ENCODE measurements at regions not wholly inside any gene's neighbourhood (a gene's known extent, or its start where the extent isn't known, plus 50 kb on each side); places are given as distances from the start of the nearest gene placed in this dataset.
A peak's percentile ranks its signal among the peaks of the same experiment; 100 is the strongest.

DNA sequence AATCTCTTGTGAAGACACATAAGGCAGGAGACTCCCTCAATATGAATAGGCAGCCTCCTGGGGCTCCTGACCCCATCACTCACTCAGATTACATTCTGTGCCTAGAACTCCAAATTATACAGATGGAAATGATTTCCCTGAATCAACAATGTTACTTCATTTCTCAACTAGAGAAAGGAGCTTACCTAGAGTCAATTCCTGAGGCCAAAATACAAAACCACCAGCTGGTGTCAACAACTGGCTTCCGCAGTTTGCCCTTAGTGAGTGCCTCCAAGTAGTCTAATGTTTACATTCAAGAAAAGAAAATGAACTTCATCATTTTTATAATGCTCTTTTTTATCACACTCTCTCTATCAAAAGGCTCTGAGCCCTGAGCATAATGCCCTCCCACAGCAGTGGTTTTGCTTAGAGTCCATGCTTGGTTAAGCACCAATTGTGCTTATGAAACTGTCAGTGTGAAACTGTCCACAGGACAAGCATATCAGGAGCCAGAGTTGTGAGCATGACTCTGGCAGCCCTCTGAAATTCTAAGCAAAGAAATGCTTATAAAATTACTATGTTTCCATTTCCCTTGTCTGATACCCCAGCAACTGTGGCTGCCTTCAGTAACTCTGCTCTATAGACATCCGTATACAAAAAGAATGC lies 305.7 kb upstream of the PKDCC start:
- no peak for DNase-seq

DNA sequence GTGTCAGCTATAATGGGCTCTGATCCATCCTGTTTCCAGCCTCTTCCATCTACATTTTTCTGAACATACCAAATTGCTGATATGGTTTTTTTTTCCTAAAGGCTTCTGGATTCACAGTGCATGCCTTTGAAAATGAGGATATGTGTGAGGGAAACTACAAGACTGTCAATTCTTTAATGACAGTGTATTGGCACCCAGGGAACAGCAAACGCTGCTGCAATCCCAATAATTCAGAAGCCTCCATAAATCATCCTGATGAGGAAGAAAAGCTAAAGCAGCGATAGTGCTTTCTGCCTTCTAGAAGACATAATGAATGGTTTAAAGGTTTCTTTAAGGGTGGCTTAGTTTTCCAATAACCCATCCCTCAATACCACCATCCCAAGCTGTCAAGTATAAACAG lies 304.5 kb upstream of the PKDCC start:
- no peak for DNase-seq

DNA sequence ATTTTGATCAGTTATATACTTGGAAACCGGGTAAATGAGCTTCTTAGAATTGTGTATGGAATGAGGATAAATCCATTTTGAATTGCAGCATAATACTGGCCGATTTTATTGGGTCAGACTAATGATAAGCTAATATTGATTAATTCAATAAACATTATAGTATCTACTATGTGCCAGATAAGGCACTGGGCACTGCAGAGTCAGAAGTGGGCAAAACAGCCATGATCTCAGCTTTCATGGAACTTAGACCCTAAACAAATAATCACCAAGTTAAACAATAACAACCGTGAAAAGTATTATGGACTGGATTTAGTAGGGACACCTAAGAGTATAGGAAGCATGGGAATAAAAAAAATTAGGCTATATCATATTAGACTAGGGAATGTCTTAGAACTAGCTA lies 297.0 kb upstream of the PKDCC start:
- no peak for DNase-seq

DNA sequence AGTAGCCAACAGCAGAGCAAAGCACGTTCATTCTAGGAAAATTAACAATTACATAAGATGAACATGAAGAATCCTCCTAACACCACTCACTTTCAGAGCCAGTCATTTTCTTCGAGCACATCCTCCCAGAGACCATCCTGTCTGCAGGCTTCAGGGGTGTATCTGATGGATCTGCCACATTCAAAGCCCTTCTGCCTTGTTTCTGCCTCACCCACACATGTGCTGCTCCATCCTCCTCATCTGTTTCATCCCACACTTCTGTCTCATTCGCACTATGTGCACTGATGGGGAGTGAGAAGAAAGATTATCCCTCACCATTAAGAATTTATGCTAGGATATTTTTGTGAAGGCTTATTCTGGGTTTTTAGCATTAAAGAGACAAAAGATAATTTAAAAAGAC lies 287.9 kb upstream of the PKDCC start:
- DNase-seq = no peak

DNA sequence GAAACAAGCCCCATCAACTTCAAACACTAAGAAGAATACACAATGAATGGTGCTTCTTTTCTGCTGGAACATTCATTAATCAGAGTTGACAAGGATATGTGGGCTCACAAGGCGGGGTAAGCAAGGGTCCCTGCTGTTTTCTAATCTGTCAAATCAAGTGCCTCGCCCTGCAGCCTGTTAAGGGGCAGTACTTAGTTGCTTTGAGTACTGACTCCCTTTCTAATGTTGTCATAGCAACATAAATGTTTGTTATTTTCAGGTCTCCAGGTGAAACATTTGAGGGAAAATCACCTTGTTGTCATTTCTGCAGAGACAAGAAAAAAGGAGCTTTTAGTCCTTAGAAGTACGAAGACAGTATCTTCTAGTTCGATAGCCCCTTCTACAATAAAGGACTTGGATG lies 284.7 kb upstream of the PKDCC start:
- no peak for DNase-seq

DNA sequence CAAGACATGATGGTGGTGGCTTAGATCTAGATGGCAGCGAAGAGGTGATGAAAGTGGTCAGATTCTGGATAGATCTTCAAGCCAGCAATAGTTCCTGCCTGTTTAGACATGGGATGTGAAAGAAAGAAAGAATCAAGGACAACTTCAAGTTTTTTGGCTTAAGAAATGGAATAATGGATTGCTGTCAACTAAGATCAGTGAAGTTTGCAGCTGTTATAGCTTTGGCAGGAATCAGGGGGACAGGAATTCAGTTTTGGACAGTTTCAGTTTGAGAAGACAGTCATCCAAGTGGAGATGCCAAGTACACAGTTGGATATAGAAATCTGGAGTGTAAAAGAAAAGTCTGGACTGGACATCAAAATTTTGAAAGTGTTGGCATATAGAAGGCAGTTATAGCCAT lies 283.7 kb upstream of the PKDCC start:
- no peak for DNase-seq

DNA sequence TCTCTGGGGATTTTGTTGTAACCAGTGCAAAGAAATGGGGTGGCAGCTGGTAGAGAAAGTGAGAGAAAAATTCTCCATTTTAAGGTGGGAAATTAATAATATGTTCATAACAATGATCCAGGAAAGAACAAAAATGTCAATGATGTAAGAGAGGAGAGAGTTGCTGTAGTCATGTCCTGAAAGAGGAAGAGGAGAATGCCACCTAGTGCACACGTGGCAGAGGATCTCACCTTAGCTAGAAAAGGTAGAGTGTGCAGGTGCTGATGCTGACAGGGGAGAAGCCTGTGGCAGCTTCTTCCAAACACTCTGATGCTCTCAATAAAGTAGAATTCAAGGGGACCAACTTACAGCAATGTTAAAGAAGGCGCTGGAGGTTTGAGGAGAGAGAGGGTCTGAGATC lies 282.9 kb upstream of the PKDCC start:
- DNase-seq = no peak

DNA sequence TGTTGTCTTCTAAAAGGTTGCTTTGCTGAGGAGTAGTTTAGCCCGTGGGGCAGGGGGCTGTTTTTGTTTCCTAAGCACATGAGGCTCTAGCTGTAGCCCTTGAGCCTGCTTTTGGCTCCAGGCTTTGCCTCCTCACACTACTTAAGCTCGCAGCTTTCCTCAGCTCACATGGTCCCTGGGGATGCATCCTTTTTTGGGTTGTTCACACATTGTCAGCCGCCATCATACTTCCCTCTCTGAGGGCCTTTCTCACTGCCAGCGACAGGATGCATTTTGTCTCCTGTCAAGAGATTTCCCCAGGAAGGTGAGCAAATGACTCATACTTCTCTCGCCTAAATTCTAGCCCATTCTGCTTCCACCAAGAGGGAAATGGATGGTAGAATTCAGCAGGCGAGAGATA lies 279.5 kb upstream of the PKDCC start:
- DNase-seq = no peak

DNA sequence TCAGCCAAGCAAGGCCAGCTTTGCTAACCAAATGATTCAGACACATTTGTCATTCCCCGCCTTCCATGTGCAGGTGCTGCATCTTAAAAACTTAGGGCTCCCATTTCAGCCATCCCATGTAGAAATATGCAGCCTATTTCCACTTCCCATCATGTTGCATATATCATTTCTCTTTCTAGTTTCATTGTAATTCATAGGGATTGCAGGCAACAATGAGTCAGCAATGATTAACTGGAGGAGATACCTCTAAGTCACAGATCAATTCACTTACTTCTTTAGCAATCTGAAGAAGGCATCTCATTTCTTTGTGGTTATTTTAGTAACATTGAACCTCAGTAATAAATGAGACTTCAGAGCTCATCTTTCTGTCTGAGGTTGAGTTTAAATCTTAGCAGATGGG lies 276.1 kb upstream of the PKDCC start:
- no peak for DNase-seq

DNA sequence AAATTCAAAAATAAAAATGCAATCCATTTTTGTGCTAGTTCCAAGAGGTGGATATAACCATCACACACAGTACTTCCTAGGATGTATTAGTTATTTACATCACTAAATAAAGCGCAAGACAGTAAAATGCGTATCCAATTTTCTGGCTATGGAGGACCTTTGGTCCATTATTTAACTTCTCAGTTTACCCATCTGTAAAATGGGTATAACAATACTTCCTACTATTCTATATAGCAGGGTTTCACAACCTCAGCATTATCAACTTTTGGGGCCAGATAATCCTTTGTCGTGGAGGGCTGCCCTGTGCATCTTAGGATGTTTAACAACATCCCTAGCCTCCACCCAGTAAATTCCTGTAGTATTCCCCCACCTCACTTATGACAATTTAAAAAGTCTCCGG lies 275.1 kb upstream of the PKDCC start:
- no peak for DNase-seq

DNA sequence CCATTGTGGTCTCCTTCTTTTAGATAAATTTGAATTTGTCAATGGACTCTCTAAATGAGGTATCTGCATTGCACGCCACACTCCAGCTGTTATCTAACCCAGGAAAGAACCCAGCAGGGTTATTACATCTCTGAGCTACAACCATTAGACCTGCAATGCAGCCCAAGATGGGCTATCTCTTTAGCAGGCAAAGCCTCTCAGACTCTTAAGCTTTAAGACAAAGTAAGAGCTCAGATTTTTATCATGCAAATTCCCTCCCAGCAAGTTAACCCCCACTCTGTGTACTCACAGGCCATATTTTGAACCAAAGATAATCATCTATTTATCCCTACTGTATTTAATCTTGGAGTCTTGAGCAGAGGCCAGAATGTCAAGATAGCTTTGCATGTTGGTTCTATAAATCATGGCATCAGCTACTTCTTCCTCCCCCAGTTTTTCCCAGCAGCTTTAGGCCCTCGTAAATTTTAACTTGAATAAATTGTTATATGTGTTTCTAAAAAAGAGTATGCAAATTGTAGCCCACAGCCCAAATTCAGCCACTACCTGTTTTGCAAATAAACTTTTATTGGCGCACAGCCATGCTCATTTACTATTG lies 273.7 kb upstream of the PKDCC start:
- no peak for DNase-seq

DNA sequence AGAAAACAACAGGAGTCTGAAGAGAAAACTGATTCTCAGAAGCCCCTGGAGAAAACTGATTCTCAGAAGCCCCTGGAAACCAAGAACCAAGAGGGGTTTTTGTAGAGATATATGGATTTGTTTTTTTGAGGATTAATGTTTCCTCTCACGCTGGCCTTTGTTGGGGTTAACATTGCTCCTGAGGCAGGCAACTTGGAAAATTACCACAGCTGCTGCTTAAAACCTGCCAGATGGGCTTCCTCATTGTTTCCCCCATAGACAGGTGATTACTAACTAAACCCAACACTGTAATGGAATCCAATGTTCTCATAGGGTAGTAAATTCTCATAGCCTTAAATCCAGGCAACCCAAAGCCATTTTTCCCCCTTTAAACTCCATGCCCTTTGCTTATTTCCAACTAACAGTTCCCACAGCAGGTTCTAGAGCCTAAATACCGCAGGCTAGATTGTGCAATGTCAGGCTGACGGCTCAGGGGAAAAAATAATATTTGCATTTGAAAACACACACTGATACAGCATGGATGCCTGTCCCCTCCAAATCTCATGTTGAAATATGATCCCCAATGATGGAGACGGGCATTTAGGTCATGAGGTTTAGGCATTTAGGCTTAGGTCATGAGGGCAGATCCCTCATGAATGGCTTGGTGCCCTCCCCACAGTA lies 272.3 kb upstream of the PKDCC start:
- DNase-seq = no peak

DNA sequence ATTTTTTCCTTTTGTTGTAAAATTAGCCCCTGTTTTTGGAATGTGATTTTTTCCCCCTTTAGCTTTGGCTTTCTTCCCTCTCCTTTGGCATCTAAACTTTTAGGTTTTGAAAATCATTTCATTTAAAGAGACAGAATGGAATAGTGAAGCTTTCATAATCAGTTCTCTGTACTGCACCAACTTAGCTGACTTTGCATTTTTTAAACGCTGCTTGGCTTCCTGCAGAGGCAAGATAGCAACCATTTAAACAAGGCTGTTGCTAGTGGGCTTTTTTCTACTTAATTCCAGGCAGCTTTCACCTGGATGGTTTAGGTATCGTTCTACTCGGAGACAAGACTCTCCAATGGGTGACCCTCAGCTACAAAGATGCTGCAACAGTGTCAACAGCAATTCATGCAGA lies 267.9 kb upstream of the PKDCC start:
- no peak for DNase-seq

DNA sequence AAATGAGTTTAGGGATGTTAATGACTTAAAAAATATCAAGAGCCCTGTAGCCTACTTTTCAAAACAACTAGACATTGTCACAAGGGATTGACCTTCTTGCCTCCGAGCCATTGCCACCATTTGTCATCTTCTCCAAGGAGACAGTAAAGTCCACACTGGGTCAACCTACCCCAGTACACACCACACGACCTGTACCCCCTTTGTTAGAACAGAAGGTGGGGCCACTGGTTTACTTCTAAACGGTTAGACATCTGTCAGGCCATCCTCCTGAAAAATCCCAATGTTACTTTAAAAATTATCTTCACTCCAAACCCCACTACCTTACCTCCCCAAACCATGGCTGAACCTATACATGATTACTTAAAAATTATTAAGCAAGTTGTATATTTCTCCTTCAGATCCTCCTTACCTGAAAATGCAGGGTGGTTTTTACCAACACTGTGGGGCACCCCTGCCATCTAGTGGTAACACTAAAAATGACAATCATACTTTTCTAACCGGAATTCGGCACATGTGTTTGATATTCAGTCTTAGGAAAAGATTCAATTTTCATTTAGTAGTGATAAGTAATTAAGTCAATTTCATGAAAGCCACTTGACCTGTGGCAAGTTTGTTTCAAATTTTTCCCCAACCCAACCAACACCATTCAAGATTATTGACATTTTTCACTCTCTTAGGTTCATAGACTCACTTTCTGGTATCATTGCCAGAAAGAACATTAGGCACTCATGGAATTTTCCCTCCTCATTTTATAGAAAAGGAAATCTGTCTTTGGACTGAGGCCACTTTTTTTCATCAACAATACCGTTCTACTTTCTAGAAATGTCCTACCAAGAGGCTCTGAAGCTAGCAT lies 265.3 kb upstream of the PKDCC start:
- DNase-seq = peak; percentile 30

DNA sequence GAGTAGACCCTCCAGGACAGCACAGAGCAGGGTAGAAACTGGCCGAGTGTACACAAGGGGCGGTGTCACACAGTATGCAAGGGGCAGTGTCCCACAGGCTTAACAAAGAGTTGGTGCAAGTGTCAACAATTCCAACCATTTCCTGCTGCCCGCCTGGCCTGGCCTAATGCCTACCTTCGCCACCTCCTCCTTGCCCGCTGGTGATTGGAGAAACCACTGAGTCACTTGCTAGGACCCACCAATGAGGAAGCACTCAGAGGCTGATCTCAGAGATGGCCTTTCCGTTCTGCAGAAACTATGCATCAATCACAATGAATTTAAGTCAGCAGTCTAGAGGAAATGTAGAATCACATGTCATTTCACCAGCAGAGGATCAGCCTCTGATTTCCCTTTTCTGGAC lies 263.3 kb upstream of the PKDCC start:
- no peak for DNase-seq

DNA sequence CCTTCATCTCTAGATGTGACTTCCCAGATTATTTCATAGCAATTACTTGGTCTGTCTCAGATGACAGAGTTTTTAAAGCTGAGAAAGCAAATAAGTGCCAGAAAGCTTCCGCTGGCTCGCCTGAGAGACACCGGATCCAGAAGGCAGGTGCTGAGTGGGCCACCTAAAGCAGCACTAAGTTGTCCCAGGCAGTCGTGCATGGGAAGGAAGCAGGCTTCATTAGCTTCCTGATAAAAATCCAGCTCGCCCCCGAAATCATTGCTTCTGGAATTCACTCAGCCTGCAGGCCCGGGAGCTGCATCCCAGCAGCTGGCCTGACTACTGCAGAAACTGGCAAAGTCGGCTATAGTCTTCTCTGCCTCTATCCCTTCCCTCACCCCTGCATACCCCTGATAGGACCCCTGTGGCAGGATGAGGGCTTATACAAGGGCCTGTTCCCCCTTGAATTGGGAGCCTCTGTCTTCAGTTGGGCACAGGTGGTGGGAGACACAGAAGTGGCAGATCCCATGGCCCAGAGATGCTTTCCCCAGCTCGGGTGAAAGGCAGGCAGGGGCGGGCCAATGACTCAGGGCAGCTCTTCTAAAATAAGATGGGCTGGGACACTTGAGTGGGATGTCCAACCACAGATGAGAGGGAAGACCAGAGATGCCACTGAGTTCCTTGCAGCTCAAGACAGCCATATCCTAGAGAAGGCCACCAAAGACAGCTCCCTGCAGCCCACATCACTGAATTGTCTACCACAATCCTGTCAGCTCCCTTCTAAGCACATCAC lies 262.4 kb upstream of the PKDCC start:
- DNase-seq = no peak

DNA sequence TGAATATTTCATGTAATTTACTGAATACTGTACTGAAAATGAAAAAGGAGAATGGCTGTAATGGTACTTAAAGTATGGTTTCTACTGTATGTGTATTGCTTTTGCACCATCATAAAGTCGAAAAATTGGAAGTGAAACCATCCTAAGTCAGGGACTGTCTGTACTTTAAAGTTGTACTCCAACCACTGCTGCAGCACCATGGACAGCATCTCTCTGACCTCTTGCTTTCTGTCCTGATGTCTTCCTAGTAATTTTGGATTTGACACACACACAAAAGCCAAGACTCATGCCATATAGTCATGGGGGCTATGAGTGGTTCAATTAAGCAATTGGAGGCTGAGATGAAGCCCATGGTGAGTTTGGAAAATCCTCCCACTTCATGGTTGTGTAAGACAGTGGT lies 256.3 kb upstream of the PKDCC start:
- no peak for DNase-seq

DNA sequence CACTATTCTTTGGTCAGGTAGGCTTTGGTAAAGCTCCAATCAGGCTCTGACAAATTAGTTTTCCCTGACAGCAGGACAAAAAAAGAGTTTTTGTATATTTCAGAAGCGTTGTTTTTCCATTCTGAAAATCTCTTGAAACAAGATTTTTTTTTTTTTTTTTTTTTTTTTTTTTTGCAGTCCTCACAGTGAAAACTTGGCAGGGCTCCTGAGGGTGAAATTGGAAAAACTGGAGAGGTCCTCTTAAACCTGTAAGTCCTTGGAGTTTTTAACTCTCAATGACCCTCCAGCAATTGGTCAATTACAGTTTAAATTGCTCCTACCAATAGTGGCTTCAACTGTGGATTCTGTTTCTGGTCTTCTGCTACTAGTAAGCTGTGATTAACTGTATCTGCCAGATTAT lies 244.5 kb upstream of the PKDCC start:
- no peak for DNase-seq

DNA sequence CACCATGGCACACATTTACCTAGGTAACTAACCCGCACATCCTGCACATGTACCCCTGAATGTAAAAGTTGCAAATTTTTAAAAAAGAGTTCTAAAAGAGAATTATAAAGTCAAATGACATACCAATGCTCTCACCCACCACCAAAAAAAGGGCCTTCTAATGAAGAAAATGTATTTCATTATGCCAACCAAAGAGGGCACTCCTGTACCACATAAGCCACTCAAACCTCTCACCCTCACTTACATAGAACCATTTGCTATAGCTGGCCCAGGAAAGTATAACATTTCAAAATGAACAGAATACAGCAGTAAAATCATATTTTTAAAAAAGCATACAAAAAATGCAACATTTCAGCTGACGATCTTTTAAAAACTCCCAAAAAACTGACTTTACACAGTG lies 241.5 kb upstream of the PKDCC start:
- DNase-seq = no peak

DNA sequence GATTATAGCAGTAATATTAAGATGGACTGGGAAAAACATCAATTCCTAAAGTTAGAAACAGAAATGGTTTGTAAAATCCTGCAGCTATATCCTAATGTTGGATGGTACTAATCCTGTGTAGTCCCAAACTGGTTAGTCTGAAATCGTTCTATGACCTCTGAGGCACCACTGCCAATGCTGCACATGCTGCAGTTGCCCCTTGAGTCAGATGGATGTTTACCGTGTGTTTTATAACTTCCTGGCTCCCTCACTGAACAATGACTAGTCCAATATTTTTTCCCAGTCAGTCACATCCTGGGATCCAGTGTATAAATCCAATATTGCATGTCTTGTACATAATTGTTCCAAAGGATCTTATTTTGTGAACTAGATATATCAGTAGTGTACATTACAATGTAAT lies 226.7 kb upstream of the PKDCC start:
- no peak for DNase-seq

DNA sequence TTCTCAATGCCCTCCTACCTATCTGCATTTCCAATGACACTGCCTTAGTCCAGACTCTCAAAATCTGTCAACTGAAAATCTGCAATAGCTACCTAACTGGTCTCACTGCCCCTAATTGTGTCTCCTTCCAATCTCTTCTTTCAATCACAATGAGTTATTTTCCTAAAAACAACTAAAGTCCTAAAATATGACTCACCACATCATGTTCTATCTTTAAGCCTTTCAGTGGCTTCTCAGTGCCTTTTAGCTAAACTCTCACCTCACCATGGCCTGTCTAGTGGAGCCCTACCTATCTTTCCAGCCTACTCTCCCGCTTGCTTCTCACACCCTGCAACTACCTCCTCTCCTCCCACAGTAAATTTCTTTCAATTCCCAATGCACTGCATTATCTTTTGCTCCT lies 220.9 kb upstream of the PKDCC start:
- no peak for DNase-seq

DNA sequence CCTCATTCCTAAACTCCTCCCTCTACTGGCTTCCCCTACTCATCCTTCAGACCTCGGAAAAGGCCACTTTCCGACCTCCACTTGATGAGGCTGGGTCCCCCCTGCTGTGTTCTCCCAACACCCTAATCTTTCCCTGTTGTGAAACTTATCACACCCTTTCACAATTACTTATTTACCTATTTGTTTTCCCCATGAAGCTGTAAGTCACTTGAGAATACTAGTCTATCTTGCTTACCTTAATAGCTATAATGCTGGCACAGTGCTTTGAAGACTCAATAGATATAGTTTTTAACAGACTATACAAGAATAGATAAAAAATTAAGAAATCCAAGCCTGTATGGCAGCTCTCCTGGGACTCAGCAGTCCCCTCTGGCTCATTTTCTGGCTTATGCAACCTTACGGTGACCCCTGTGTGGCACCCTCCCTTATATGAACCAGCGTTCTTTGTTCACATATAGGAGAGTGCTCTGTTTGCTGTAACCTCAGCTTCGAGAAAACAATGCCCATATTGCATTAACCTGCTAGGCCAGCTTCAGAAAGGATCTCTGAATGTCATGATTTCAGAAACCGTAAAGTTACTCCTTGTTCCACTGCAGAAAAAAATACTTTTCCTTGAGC lies 220.4 kb upstream of the PKDCC start:
- no peak for DNase-seq
